ENCODE measurements at regions not wholly inside any gene's neighbourhood (a gene's known extent, or its start where the extent isn't known, plus 50 kb on each side); places are given as distances from the start of the nearest gene placed in this dataset.

DNA sequence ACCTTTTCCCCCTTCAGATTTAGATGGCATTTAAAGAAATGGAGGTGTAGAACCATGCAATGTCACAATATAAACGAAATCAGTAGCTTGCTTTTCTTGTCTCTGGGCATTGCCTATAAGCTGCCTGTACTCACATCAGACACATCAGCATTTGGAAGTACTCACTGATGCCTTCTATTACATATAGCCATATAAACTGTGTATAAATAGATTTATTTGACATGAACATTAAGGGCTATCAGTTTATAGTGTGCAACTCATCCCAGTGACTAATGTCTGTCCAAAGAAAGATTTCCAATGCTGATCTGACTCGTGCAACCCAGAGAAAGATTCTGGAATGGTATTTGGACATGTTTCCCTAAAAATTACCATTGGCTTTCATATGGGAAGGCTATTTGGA is 417.9 kb upstream of the MAF start:
- no peaks in the 10 kb centered on the region for H3K79me2 ChIP-seq (ENCODE audit: insufficient read depth, low read length)
- no CpG with 5 or more reads among the region's 2 CpGs for WGBS (ENCODE audit: extremely low coverage, insufficient read length, low lambda C conversion rate)
- H3K4ac ChIP-seq (ENCODE audit: low read depth, low read length): no peak overlapping the region
- H4K5ac ChIP-seq (ENCODE audit: insufficient read length, low read depth, low read length): no peak overlapping the region
- H3K4me1 Mint-ChIP-seq: no peaks in the 10 kb centered on the region
- no peak overlapping the region for H2BK20ac ChIP-seq (ENCODE audit: low read depth, low read length, poor library complexity, severe bottlenecking)
- H3K14ac ChIP-seq (ENCODE audit: insufficient read depth, low read length): no peak overlapping the region
- H3K4me2 ChIP-seq (ENCODE audit: insufficient read depth, insufficient read length, low read length): no peak overlapping the region
- no peak overlapping the region for H3K23ac ChIP-seq (ENCODE audit: insufficient read length, low read depth, low read length)
- DNase-seq: no peak
- H3K23me2 ChIP-seq (ENCODE audit: insufficient read length, low read depth, low read length, poor library complexity, severe bottlenecking): no peaks in the 10 kb centered on the region
- H3K27me3 Mint-ChIP-seq (ENCODE audit: low read depth): no peaks in the 10 kb centered on the region
- H3K4me1 ChIP-seq (ENCODE audit: insufficient read depth, low read length): no peaks in the 10 kb centered on the region
- H3K27ac ChIP-seq (ENCODE audit: insufficient read length, low read depth, low read length): no peak overlapping the region
- H2BK15ac ChIP-seq (ENCODE audit: low read depth, low read length): no peak overlapping the region
- no peak overlapping the region for H3K4me3 Mint-ChIP-seq
- no peak overlapping the region for H4K8ac ChIP-seq (replicated peaks; ENCODE audit: insufficient read length, low read depth, low read length)
- no peak overlapping the region for H4K91ac ChIP-seq (ENCODE audit: insufficient read length, low read depth, low read length)
- TF ChIP-seq CTCF (conservative IDR thresholded peaks at IDR 0.05): no peak
- H3K79me1 ChIP-seq (ENCODE audit: insufficient read depth, low read depth, low read length, poor library complexity, severe bottlenecking): no peaks in the 10 kb centered on the region
- H2BK120ac ChIP-seq (ENCODE audit: low read depth, low read length, poor library complexity, severe bottlenecking): no peak overlapping the region
- no peaks in the 10 kb centered on the region for H4K20me1 ChIP-seq (ENCODE audit: control insufficient read depth, insufficient read depth, insufficient read length)
- no peak overlapping the region for H3K18ac ChIP-seq (ENCODE audit: insufficient read length, low read depth, low read length)
- no peak overlapping the region for H2BK12ac ChIP-seq (ENCODE audit: insufficient read length, low read depth, low read length)
- H2BK5ac ChIP-seq (ENCODE audit: insufficient read length, low read length): no peak overlapping the region
- no peaks in the 10 kb centered on the region for H3K9me3 ChIP-seq (ENCODE audit: control insufficient read depth, low read depth, low read length)
- H2AK5ac ChIP-seq (ENCODE audit: insufficient read length, low read length): no peak overlapping the region
- no peak overlapping the region for H3T11ph ChIP-seq (ENCODE audit: low read length)
- no peaks in the 10 kb centered on the region for H3K36me3 Mint-ChIP-seq (ENCODE audit: insufficient read depth in 1 of 3, low read depth in 3 of 3)
- H3K56ac ChIP-seq (ENCODE audit: insufficient read length, low read depth, low read length): no peak overlapping the region
- H3K27me3 ChIP-seq (ENCODE audit: insufficient read depth, low read length): no peaks in the 10 kb centered on the region
- no peaks in the 10 kb centered on the region; a peak in 1 of 5 replicates for H3K9me3 Mint-ChIP-seq
- no peak overlapping the region for H3K27ac Mint-ChIP-seq
- no peak overlapping the region for H2AFZ ChIP-seq (ENCODE audit: low read length)
- no peak overlapping the region for H3K9ac ChIP-seq (ENCODE audit: extremely low read depth, insufficient read length, low read length)

Data from H9 (cell line).